T-helper 17 cell (primary cell): ENCODE measurements at regions not wholly inside any gene's neighbourhood (a gene's known extent, or its start where the extent isn't known, plus 50 kb on each side); places are given as distances from the start of the nearest gene placed in this dataset.
"Not testable (repeated sequence)": the region's sequence is repeated elsewhere in the genome, so short reads cannot be mapped to it uniquely, and the experiment has no call there.

Experiments
- ATAC-seq: fragments of 150-1000 bp; cut with Tn5 transposase; 2 replicates; pipeline ENCODE4 v1.10.0; 2021; ENCODE audit warnings: mild to moderate bottlenecking, moderate library complexity
- DNase-seq, 3 donors: peaks; one replicate each; pipeline versions ENCODE4 v3.0.0 to v3.0.0-alpha.2; 2020 to 2021
- H3K9me3 ChIP-seq: one replicate; pipeline ENCODE4 v1.7.0; 2013; ENCODE audit warnings: low read length, mild to moderate bottlenecking; ENCODE audit not compliant: control insufficient read depth, poor library complexity, severe bottlenecking
- H3K27ac Mint-ChIP-seq: one replicate; pipeline ENCODE4 v1.8.0; 2022; ENCODE audit warnings: mild to moderate bottlenecking, moderate library complexity, mixed read lengths
- H3K27me3 Mint-ChIP-seq: one replicate; pipeline ENCODE4 v1.8.0; 2022; ENCODE audit warnings: mixed read lengths
- H3K36me3 Mint-ChIP-seq: one replicate; pipeline ENCODE4 v1.8.0; 2022; ENCODE audit warnings: low read depth, mixed read lengths
- H3K4me1 Mint-ChIP-seq: one replicate; pipeline ENCODE4 v1.8.0; 2022; ENCODE audit warnings: mild to moderate bottlenecking, mixed read lengths
- H3K4me3 Mint-ChIP-seq: one replicate; pipeline ENCODE4 v1.8.0; 2022; ENCODE audit warnings: mild to moderate bottlenecking, moderate library complexity, mixed read lengths

DNA sequence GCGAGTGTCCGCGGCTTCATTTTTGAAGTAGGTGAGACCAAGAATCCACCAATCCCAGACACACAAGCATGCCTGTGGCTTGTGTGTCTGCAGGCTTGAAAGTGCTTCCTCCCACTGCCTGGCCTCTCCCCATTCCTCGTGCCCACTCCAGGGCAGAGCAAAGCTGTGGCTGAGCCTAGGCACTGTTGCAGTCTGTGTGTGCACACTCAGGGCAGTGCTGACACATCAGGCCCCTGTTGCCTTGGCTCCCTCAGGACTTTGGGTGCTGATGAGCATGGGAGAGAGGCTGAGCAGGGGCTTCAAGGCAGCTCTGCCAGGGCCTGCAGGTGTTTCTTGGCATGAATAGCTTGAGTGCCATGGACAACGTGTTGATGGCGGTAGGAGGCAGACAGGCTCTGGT lies 776.7 kb downstream of the CDH11 start:
- ATAC-seq (no peak), DNase-seq (no peak)
- no peaks in the 10 kb centered on the region for H3K9me3 ChIP-seq
- Mint-ChIP-seq H3K4me3 (no peak overlapping the region), H3K36me3 (no peaks in the 10 kb centered on the region), H3K27me3 (no peaks in the 10 kb centered on the region), H3K27ac (no peak overlapping the region), H3K4me1 (no peaks in the 10 kb centered on the region)

DNA sequence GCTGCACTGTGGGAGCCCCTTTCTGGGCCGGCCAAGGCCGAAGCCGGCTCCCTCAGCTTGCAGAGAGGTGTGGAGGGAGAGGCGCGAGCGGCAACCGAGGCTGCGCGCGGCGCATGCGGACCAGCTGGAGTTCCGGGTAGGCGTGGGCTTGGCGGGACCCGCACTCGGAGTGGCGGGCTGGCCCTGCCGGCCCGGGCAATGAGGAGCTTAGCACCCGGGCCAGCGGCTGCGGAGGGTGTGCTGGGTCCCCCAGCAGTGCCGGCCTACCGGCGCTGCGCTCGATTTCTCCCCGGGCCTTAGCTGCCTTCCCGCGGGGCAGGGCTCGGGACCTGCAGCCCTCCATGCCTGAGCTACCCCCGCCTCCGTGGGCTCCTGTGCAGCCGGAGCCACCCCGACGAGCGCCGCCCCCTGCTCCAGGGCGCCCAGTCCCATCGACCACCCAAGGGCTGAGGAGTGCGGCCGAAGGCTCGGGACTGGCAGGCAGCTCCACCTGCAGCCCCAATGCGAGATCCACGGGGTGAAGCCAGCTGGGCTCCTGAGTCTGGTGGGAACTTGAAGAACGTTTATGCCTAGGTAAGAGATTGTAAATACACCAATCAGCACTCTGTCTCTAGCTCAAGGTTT lies 777.9 kb downstream of the CDH11 start:
- not testable (repeated sequence) for H3K36me3 Mint-ChIP-seq, H3K4me1 Mint-ChIP-seq, H3K27ac Mint-ChIP-seq, DNase-seq, H3K9me3 ChIP-seq, H3K27me3 Mint-ChIP-seq, H3K4me3 Mint-ChIP-seq, ATAC-seq

DNA sequence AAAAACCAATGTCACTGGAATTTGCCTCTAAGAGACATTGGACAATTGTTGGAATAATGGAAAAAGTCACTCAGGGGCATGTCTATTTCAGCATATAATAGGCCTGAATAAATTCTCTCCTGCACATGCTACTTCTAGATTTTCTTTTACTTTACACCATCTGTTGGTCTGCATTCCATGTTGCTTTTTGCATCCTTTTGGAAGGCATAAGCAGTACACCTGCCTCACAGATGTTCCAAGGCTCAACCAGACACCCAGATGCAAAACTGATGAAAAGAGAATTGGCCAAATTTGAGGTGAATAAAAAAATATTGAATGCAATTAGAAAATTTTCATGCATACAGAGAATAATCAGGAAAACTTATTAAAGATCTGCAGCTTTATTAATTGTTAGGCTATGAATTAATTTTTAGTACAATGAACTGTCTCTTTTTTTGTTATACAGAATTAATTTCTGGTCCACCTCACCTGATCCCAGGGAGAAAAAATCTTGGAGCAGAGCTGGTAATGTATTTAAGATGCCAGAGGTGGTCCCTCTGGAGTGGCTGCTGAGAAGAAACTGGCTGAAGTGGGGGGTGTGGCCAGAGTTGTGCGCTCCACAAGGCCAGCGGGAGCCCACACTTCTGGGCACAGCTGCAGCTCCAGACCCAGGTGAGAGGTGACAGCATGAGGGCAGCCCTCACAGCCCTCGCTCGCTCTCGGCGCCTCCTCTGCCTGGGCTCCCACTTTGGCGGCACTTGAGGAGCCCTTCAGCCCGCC lies 778.6 kb downstream of the CDH11 start:
- ATAC-seq (no peak), DNase-seq (no peak)
- Mint-ChIP-seq H3K36me3 (no peaks in the 10 kb centered on the region), H3K4me1 (no peaks in the 10 kb centered on the region), H3K27ac (no peak overlapping the region), H3K4me3 (no peak overlapping the region), H3K27me3 (no peaks in the 10 kb centered on the region)
- H3K9me3 ChIP-seq = no peaks in the 10 kb centered on the region

DNA sequence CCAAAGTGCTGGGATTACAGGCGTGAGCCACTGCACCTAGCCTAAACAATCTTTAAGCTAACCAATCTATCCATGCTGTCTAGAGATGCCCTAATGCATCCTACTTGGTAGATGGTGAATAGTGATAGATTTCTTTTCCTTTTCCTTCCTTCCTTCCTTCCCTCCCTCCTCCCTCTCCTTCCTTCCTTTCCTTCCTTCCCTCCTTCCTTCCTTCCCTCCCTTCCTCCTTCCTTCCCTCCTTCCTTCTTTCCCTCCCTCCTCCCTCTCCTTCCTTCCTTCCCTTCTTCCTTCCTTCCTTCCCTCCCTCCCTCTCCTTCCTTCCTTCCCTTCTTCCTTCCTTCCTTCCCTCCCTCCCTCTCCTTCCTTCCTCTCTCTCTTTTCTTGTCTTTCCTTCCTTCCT lies 780.5 kb downstream of the CDH11 start:
- H3K27me3 Mint-ChIP-seq, H3K36me3 Mint-ChIP-seq, DNase-seq, H3K27ac Mint-ChIP-seq, H3K9me3 ChIP-seq, H3K4me3 Mint-ChIP-seq, H3K4me1 Mint-ChIP-seq, ATAC-seq: not testable (repeated sequence)

DNA sequence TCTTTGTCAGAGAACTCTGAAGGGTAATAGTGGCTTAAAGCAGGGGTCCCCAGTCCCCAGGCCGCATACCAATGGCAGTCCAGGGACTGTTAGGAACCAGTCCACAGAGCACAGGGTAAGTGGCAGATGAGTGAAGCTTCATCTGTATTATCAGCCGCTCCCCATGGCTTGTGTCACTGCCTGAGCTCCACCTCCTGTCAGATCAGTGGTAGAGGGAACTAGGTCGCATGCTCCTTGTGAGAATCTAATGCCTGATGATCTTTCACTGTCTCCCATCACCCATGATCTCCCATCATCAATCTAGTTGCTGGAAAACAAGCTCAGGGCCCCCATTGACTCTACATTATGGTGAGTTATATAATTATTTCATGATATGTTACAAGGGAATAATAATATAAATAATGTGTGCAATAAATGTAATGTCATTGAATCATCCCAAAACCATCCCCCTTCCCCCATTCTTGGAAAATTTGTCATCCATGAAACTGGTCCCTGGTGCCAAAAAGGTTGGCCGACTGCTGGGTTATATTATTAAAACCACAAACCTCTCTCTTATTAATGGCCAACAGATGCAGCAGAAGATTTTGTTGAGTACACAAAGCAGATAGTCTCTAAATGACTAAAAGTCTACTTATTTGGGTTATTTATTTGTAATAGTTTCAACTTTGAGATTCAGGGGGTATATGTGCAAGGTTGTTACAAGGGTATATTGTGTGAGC lies 782.7 kb downstream of the CDH11 start:
- ATAC-seq (no peak), DNase-seq (no peak)
- Mint-ChIP-seq H3K27ac (no peak overlapping the region), H3K27me3 (no peaks in the 10 kb centered on the region), H3K4me1 (no peaks in the 10 kb centered on the region), H3K36me3 (no peaks in the 10 kb centered on the region), H3K4me3 (no peak overlapping the region)
- no peaks in the 10 kb centered on the region for H3K9me3 ChIP-seq

DNA sequence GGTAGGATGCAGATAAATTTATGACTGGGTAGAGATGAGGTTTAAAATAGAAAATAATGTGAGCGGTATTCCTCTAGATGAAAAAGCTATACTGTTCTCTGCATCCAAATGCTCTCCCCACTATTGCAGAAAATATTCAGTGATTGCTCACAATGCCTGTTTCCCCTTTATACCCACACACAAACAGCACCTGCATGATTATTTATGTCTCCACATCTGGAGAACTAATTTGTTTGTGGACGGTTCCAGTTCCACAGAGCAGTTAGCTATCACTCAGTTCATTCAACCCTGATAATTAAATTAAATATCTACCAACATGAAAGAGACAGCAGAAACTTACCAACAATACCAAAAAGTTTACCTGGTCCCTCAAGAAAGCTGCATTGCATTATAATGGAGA lies 800.0 kb downstream of the CDH11 start:
- Mint-ChIP-seq H3K36me3 (no peaks in the 10 kb centered on the region), H3K27ac (no peak overlapping the region), H3K4me3 (no peak overlapping the region), H3K4me1 (no peaks in the 10 kb centered on the region), H3K27me3 (no peaks in the 10 kb centered on the region)
- DNase-seq = no peak
- ATAC-seq = no peak
- peaks cover 8% of the 10 kb centered on the region for H3K9me3 ChIP-seq

DNA sequence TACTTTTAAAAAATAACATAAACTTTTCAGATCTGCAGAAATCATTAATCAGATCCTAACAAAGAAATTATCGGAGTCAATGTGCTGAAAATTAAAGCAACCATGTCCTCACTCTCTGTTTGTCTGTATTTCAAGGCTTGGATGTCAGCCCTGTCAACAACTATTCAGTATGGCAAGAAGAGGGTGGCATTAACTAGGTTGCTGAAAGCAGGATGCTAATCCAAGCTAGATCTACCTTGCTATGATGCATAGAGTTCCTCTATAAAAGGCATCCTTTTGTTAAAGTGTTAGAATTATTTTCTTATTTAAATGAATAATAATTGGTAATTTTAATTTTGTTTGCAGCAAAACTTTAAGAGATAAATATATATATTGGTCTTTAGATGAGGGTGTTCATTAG lies 800.8 kb downstream of the CDH11 start:
- no peaks in the 10 kb centered on the region for H3K27me3 Mint-ChIP-seq
- no peaks in the 10 kb centered on the region for H3K4me1 Mint-ChIP-seq
- DNase-seq = no peak
- no peak for ATAC-seq
- H3K4me3 Mint-ChIP-seq = no peak overlapping the region
- H3K9me3 ChIP-seq = peaks cover 5% of the 10 kb centered on the region
- H3K27ac Mint-ChIP-seq = no peak overlapping the region
- no peaks in the 10 kb centered on the region for H3K36me3 Mint-ChIP-seq

DNA sequence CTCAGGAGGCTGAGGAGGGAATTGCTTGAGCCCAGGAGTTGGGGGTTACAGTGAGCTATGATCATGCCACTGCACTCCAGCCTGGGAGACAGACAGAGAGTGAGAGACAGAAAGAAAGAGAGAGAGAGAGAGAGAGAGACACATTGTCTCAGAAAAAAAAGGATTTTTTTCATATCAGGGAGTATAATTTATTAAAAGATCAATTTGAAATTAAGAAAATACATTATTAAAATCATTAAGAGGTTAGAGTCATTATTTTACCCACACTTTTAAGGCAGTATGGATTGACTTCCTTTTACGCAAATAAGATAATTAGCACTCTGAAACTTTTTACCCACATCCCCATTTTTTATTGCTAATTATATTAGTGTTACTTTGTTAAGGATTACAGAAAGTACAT lies 804.3 kb downstream of the CDH11 start:
- ATAC-seq = no peak
- no peaks in the 10 kb centered on the region for H3K36me3 Mint-ChIP-seq
- H3K4me3 Mint-ChIP-seq = no peak overlapping the region
- no peaks in the 10 kb centered on the region for H3K4me1 Mint-ChIP-seq
- no peak overlapping the region for H3K27ac Mint-ChIP-seq
- H3K27me3 Mint-ChIP-seq = no peaks in the 10 kb centered on the region
- peaks cover 5% of the 10 kb centered on the region for H3K9me3 ChIP-seq
- DNase-seq = no peak

DNA sequence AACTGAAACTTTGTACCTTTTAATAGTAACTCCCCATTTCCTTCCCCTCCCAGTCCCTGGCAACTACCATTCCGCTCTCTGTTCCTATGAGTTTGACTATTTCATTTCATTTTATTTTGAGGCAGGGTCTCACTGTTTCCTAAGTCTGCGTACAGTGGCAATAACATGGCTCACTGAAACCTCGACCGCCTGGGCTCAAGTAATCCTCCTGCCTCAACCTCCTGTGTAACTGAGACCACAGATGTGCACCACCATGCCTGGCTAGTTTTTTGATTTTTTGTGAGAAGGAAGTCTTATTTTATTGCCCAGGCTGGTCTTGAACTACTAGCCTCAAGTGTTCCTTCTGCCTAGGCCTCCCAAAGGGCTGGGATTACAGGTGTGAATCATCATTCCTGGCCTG lies 808.1 kb downstream of the CDH11 start:
- peaks cover 5% of the 10 kb centered on the region for H3K9me3 ChIP-seq
- Mint-ChIP-seq H3K4me3 (no peak overlapping the region), H3K27me3 (no peaks in the 10 kb centered on the region), H3K36me3 (no peaks in the 10 kb centered on the region), H3K27ac (no peak overlapping the region), H3K4me1 (no peaks in the 10 kb centered on the region)
- ATAC-seq (no peak), DNase-seq (no peak)

DNA sequence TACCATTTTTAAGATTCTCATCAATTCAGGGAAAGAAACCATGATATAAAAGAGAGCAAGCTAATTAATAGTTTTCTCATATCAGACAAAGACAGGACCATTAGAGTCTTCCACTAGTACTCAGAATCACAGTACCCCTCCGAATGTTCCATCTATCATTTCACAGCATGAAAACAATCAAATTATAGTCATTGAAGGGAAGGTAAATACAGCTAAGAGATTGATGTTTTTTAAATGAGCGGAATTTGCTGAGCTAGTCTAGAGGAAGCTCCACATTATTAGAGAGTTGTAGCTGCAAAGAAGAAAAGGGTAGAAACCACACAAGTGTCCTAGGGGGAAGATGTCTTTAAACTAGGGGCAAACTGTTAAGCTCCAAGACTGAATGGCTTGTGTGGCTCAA lies 808.9 kb downstream of the CDH11 start:
- Mint-ChIP-seq H3K27me3 (no peaks in the 10 kb centered on the region), H3K4me3 (no peak overlapping the region), H3K27ac (no peak overlapping the region), H3K4me1 (no peaks in the 10 kb centered on the region), H3K36me3 (no peaks in the 10 kb centered on the region)
- DNase-seq (no peak), ATAC-seq (no peak)
- peaks cover 2% of the 10 kb centered on the region for H3K9me3 ChIP-seq

DNA sequence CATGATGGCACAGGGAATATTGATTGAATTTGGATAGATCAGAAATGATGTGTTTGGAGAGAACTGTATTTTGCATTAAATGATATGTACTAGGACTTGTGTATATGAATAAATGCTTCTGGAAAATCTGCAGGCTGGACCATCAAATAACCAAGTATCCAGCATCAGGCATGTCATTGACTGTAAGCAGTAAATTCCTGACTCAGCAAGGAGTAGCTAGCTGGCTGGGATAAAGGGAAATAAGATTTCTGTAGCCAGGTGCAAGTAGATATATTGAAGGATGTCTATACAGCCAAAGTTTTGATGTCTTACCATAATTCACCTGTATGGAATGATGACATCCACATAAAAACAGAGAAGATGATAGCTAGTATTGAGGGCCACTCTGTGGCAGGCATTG lies 809.6 kb downstream of the CDH11 start:
- no peaks in the 10 kb centered on the region for H3K4me1 Mint-ChIP-seq
- no peaks in the 10 kb centered on the region for H3K27me3 Mint-ChIP-seq
- ATAC-seq (no peak), DNase-seq (no peak)
- no peak overlapping the region for H3K27ac Mint-ChIP-seq
- H3K4me3 Mint-ChIP-seq = no peak overlapping the region
- no peaks in the 10 kb centered on the region for H3K36me3 Mint-ChIP-seq
- no peaks in the 10 kb centered on the region for H3K9me3 ChIP-seq

DNA sequence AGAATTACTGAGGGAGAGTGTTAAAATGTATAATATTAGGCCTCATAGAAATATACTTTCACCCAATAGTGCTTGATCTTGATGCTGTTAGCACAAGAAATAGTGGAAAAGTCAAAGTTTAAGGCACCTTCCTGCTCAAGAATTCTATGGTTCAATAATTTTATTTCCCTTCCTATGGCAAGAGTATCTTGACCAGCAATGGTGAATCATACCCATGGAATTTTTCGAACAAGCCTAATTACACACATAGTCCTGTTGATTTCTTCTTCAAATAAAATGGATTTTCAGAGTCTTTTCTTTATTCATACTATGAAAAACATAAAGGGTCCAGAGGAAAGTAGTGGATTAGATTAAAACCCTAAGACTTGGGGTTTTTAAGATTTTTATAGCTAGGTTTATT lies 810.6 kb downstream of the CDH11 start:
- H3K4me1 Mint-ChIP-seq = no peaks in the 10 kb centered on the region
- ATAC-seq (no peak), DNase-seq (no peak)
- H3K27ac Mint-ChIP-seq = no peak overlapping the region
- no peak overlapping the region for H3K4me3 Mint-ChIP-seq
- H3K27me3 Mint-ChIP-seq = no peaks in the 10 kb centered on the region
- no peaks in the 10 kb centered on the region for H3K36me3 Mint-ChIP-seq
- no peaks in the 10 kb centered on the region for H3K9me3 ChIP-seq

DNA sequence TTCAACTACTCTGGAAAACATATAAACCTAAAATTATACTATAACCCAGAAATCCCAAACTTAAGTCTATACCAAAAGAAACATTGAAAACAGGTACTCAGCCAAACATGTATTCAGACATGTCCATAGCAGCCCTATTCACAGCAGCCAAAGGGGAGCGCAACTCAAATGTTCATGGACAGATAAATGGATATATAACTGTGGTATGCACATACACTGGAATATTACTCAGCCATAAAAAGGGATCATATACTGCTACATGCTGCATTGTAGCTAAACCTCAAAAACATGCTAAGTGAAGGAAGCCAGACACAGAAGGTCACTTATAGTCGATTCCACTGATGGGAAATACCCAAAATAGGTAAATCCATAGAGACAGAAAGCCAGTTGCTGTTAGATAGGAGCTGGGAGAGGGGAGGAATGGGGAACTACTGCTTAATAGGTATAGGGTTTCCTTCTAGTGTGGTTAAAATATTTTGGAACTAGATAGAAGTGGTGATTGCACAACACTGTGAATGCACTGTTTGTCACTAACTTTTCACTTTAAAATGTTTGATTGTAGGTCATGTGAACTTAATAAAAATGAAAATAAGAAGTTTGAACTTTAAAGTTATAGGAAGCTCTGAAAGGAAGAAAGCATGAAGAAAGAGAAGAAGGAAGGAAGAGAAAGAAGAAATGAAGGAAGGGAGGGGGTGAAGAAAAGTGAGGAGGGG lies 812.3 kb downstream of the CDH11 start:
- Mint-ChIP-seq H3K27me3 (no peaks in the 10 kb centered on the region), H3K36me3 (no peaks in the 10 kb centered on the region), H3K4me1 (no peaks in the 10 kb centered on the region), H3K27ac (no peak overlapping the region), H3K4me3 (no peak overlapping the region)
- ATAC-seq (no peak), DNase-seq (no peak)
- H3K9me3 ChIP-seq = no peaks in the 10 kb centered on the region
